B cell (primary cell): ENCODE measurements at regions not wholly inside any gene's neighbourhood (a gene's known extent, or its start where the extent isn't known, plus 50 kb on each side); places are given as distances from the start of the nearest gene placed in this dataset.

Source experiments
- CTCF ChIP-seq: fragments of 200-600 bp; IDR thresholded peaks from one replicate; pipeline ENCODE4 v1.8.0; 2022; ENCODE audit warnings: antibody characterized with exemption, mild to moderate bottlenecking
- EZH2 ChIP-seq: IDR thresholded peaks from 2 replicates; pipeline ENCODE4 v1.6.1; 2012; ENCODE audit warnings: borderline replicate concordance, low read depth, mild to moderate bottlenecking, moderate library complexity, low read length; ENCODE audit not compliant: insufficient read depth, poor library complexity, severe bottlenecking

- no peak for TF ChIP-seq CTCF
- TF ChIP-seq EZH2: no peak
These were observed 149.7 kb downstream of the ACTR3B start for GRCh38 chr7:152909280-152909679.
